ENCODE measurements at regions not wholly inside any gene's neighbourhood (a gene's known extent, or its start where the extent isn't known, plus 50 kb on each side); places are given as distances from the start of the nearest gene placed in this dataset.

GRCh38 chr13:70964124-70964523 lies 855.9 kb upstream of the KLHL1 start:
- Histone ChIP-seq H3K9ac (ENCODE audit: low read depth, low read length) (no peak overlapping the region), H3K36me3 (ENCODE audit: control insufficient read depth, insufficient read depth, low read length) (no peaks in the 10 kb centered on the region), H3K9me3 (ENCODE audit: control insufficient read depth, insufficient read depth, low read length) (no peaks in the 10 kb centered on the region), H3K4me1 (ENCODE audit: control insufficient read depth, insufficient read depth, low read length) (no peaks in the 10 kb centered on the region), H3K27ac (ENCODE audit: low read depth, low read length) (no peak overlapping the region), H3K27me3 (ENCODE audit: control insufficient read depth, insufficient read depth, low read length) (no peaks in the 10 kb centered on the region), H3K4me3 (ENCODE audit: low read depth, low read length) (no peak overlapping the region)

GRCh38 chr13:70960841-70961443 lies 852.7 kb upstream of the KLHL1 start:
- no peaks in the 10 kb centered on the region for H3K4me1 ChIP-seq (ENCODE audit: control insufficient read depth, insufficient read depth, low read length)
- no peak overlapping the region for H3K27ac ChIP-seq (ENCODE audit: low read depth, low read length)
- H3K4me3 ChIP-seq (ENCODE audit: low read depth, low read length) = no peak overlapping the region
- H3K9me3 ChIP-seq (ENCODE audit: control insufficient read depth, insufficient read depth, low read length) = no peaks in the 10 kb centered on the region
- no peak overlapping the region for H3K9ac ChIP-seq (ENCODE audit: low read depth, low read length)
- no peaks in the 10 kb centered on the region for H3K27me3 ChIP-seq (ENCODE audit: control insufficient read depth, insufficient read depth, low read length)
- no peaks in the 10 kb centered on the region for H3K36me3 ChIP-seq (ENCODE audit: control insufficient read depth, insufficient read depth, low read length)

GRCh38 chr13:70959035-70959775 lies 851.0 kb upstream of the KLHL1 start:
- H3K4me1 ChIP-seq (ENCODE audit: control insufficient read depth, insufficient read depth, low read length) = no peaks in the 10 kb centered on the region
- no peaks in the 10 kb centered on the region for H3K27me3 ChIP-seq (ENCODE audit: control insufficient read depth, insufficient read depth, low read length)
- H3K27ac ChIP-seq (ENCODE audit: low read depth, low read length) = no peak overlapping the region
- no peaks in the 10 kb centered on the region for H3K36me3 ChIP-seq (ENCODE audit: control insufficient read depth, insufficient read depth, low read length)
- H3K9me3 ChIP-seq (ENCODE audit: control insufficient read depth, insufficient read depth, low read length) = no peaks in the 10 kb centered on the region
- no peak overlapping the region for H3K9ac ChIP-seq (ENCODE audit: low read depth, low read length)
- H3K4me3 ChIP-seq (ENCODE audit: low read depth, low read length) = no peak overlapping the region

- Histone ChIP-seq H3K4me1 (ENCODE audit: control insufficient read depth, insufficient read depth, low read length) (no peaks in the 10 kb centered on the region), H3K9me3 (ENCODE audit: control insufficient read depth, insufficient read depth, low read length) (no peaks in the 10 kb centered on the region), H3K4me3 (ENCODE audit: low read depth, low read length) (no peak overlapping the region), H3K36me3 (ENCODE audit: control insufficient read depth, insufficient read depth, low read length) (no peaks in the 10 kb centered on the region), H3K27me3 (ENCODE audit: control insufficient read depth, insufficient read depth, low read length) (no peaks in the 10 kb centered on the region), H3K27ac (ENCODE audit: low read depth, low read length) (no peak overlapping the region), H3K9ac (ENCODE audit: low read depth, low read length) (no peak overlapping the region)
Observed at GRCh38 chr13:70955887-70956286, 847.6 kb upstream of the KLHL1 start.

GRCh38 chr13:70950664-70951063 lies 842.4 kb upstream of the KLHL1 start:
- H3K36me3 ChIP-seq (ENCODE audit: control insufficient read depth, insufficient read depth, low read length) = no peaks in the 10 kb centered on the region
- no peaks in the 10 kb centered on the region for H3K4me1 ChIP-seq (ENCODE audit: control insufficient read depth, insufficient read depth, low read length)
- no peaks in the 10 kb centered on the region for H3K9me3 ChIP-seq (ENCODE audit: control insufficient read depth, insufficient read depth, low read length)

GRCh38 chr13:70945506-70945905 lies 837.3 kb upstream of the KLHL1 start:
- Histone ChIP-seq H3K9ac (ENCODE audit: low read depth, low read length) (no peak overlapping the region), H3K36me3 (ENCODE audit: control insufficient read depth, insufficient read depth, low read length) (no peaks in the 10 kb centered on the region), H3K9me3 (ENCODE audit: control insufficient read depth, insufficient read depth, low read length) (no peaks in the 10 kb centered on the region), H3K27ac (ENCODE audit: low read depth, low read length) (no peak overlapping the region), H3K27me3 (ENCODE audit: control insufficient read depth, insufficient read depth, low read length) (no peaks in the 10 kb centered on the region), H3K4me3 (ENCODE audit: low read depth, low read length) (no peak overlapping the region), H3K4me1 (ENCODE audit: control insufficient read depth, insufficient read depth, low read length) (no peaks in the 10 kb centered on the region)

More at GRCh38 chr13:70950664-70951063, 842.4 kb upstream of the KLHL1 start:
- no peak overlapping the region for H3K4me3 ChIP-seq (ENCODE audit: low read depth, low read length)
- no peak overlapping the region for H3K9ac ChIP-seq (ENCODE audit: low read depth, low read length)
- no peak overlapping the region for H3K27ac ChIP-seq (ENCODE audit: low read depth, low read length)
- H3K27me3 ChIP-seq (ENCODE audit: control insufficient read depth, insufficient read depth, low read length) = no peaks in the 10 kb centered on the region

- Histone ChIP-seq H3K36me3 (ENCODE audit: control insufficient read depth, insufficient read depth, low read length) (no peaks in the 10 kb centered on the region), H3K27me3 (ENCODE audit: control insufficient read depth, insufficient read depth, low read length) (no peaks in the 10 kb centered on the region), H3K4me3 (ENCODE audit: low read depth, low read length) (no peak overlapping the region), H3K9ac (ENCODE audit: low read depth, low read length) (no peak overlapping the region), H3K4me1 (ENCODE audit: control insufficient read depth, insufficient read depth, low read length) (peaks cover 6% of the 10 kb centered on the region; the same call in 1 of the 2 replicates), H3K27ac (ENCODE audit: low read depth, low read length) (no peak overlapping the region), H3K9me3 (ENCODE audit: control insufficient read depth, insufficient read depth, low read length) (no peaks in the 10 kb centered on the region)
Observed at GRCh38 chr13:70941454-70941853, 833.2 kb upstream of the KLHL1 start.

- Histone ChIP-seq H3K36me3 (ENCODE audit: control insufficient read depth, insufficient read depth, low read length) (no peaks in the 10 kb centered on the region), H3K27ac (ENCODE audit: low read depth, low read length) (no peak overlapping the region), H3K9me3 (ENCODE audit: control insufficient read depth, insufficient read depth, low read length) (no peaks in the 10 kb centered on the region), H3K27me3 (ENCODE audit: control insufficient read depth, insufficient read depth, low read length) (no peaks in the 10 kb centered on the region), H3K9ac (ENCODE audit: low read depth, low read length) (no peak overlapping the region), H3K4me3 (ENCODE audit: low read depth, low read length) (no peak overlapping the region), H3K4me1 (ENCODE audit: control insufficient read depth, insufficient read depth, low read length) (peaks cover 6% of the 10 kb centered on the region; the same call in 1 of the 2 replicates)
Observed at GRCh38 chr13:70938462-70938861, 830.2 kb upstream of the KLHL1 start.

- Histone ChIP-seq H3K4me3 (ENCODE audit: low read depth, low read length) (no peak overlapping the region), H3K27ac (ENCODE audit: low read depth, low read length) (no peak overlapping the region), H3K4me1 (ENCODE audit: control insufficient read depth, insufficient read depth, low read length) (no peaks in the 10 kb centered on the region), H3K27me3 (ENCODE audit: control insufficient read depth, insufficient read depth, low read length) (no peaks in the 10 kb centered on the region), H3K9me3 (ENCODE audit: control insufficient read depth, insufficient read depth, low read length) (no peaks in the 10 kb centered on the region), H3K36me3 (ENCODE audit: control insufficient read depth, insufficient read depth, low read length) (no peaks in the 10 kb centered on the region), H3K9ac (ENCODE audit: low read depth, low read length) (no peak overlapping the region)
Observed at GRCh38 chr13:70932511-70932910, 824.3 kb upstream of the KLHL1 start.

- Histone ChIP-seq H3K27ac (ENCODE audit: low read depth, low read length) (no peak overlapping the region), H3K4me1 (ENCODE audit: control insufficient read depth, insufficient read depth, low read length) (no peaks in the 10 kb centered on the region), H3K4me3 (ENCODE audit: low read depth, low read length) (no peak overlapping the region), H3K9ac (ENCODE audit: low read depth, low read length) (no peak overlapping the region), H3K9me3 (ENCODE audit: control insufficient read depth, insufficient read depth, low read length) (no peaks in the 10 kb centered on the region), H3K36me3 (ENCODE audit: control insufficient read depth, insufficient read depth, low read length) (no peaks in the 10 kb centered on the region), H3K27me3 (ENCODE audit: control insufficient read depth, insufficient read depth, low read length) (no peaks in the 10 kb centered on the region)
Observed at GRCh38 chr13:70923863-70924752, 815.9 kb upstream of the KLHL1 start.

- Histone ChIP-seq H3K9me3 (ENCODE audit: control insufficient read depth, insufficient read depth, low read length) (no peaks in the 10 kb centered on the region), H3K36me3 (ENCODE audit: control insufficient read depth, insufficient read depth, low read length) (no peaks in the 10 kb centered on the region)
Observed at GRCh38 chr13:70911286-70911685, 803.0 kb upstream of the KLHL1 start.

More at GRCh38 chr13:70911286-70911685, 803.0 kb upstream of the KLHL1 start:
- no peak overlapping the region for H3K4me3 ChIP-seq (ENCODE audit: low read depth, low read length)
- no peak overlapping the region for H3K9ac ChIP-seq (ENCODE audit: low read depth, low read length)
- H3K27me3 ChIP-seq (ENCODE audit: control insufficient read depth, insufficient read depth, low read length) = no peaks in the 10 kb centered on the region
- H3K4me1 ChIP-seq (ENCODE audit: control insufficient read depth, insufficient read depth, low read length) = no peaks in the 10 kb centered on the region
- no peak overlapping the region for H3K27ac ChIP-seq (ENCODE audit: low read depth, low read length)
